CD4-positive, alpha-beta memory T cell (primary cell): ENCODE measurements at regions not wholly inside any gene's neighbourhood (a gene's known extent, or its start where the extent isn't known, plus 50 kb on each side); places are given as distances from the start of the nearest gene placed in this dataset.

Source experiments
- CTCF ChIA-PET: fragments of 350-600 bp; sonication (Branson Sonifier 250); formaldehyde crosslinking; loops from one replicate; lab custom pipeline; 2021; ENCODE audit warnings: inconsistent platforms; ENCODE audit not compliant: partially characterized antibody; lab: Charles Lee
- POLR2A ChIA-PET: fragments of 350-600 bp; sonication (Branson Sonifier 250); formaldehyde crosslinking; loops from one replicate; lab custom pipeline; 2021; ENCODE audit not compliant: partially characterized antibody; lab: Charles Lee
- DNase-seq, 5 donors: peaks; one replicate each; pipeline versions ENCODE4 v3.0.0 to v3.0.0-alpha.2; 2020 to 2022; ENCODE audit warnings: mixed read lengths in 1 of 5
- H3K27ac ChIP-seq: one replicate; pipeline ENCODE4 v1.7.0; 2013; ENCODE audit warnings: low read depth, low read length
- H3K27me3 ChIP-seq: 2 replicates; pipeline ENCODE4 v1.7.0; 2013; ENCODE audit warnings: mild to moderate bottlenecking, low read length, moderate library complexity; ENCODE audit not compliant: insufficient read depth
- H3K36me3 ChIP-seq: 2 replicates; pipeline ENCODE4 v1.7.0; 2013; ENCODE audit warnings: mild to moderate bottlenecking, low read length, moderate library complexity; ENCODE audit not compliant: insufficient read depth
- H3K4me1 ChIP-seq: 2 replicates; pipeline ENCODE4 v1.7.0; 2013; ENCODE audit warnings: mild to moderate bottlenecking, low read length, moderate library complexity; ENCODE audit not compliant: insufficient read depth
- H3K4me3 ChIP-seq, 2 donors: one replicate each; pipeline ENCODE4 v1.7.0; 2013; ENCODE audit warnings: low read length in 2 of 2, mild to moderate bottlenecking in 1 of 2
- H3K9me3 ChIP-seq, 2 donors: one replicate each; pipeline ENCODE4 v1.7.0; 2013; ENCODE audit warnings: low read length in 2 of 2, control low read depth in 1 of 2; ENCODE audit not compliant: control insufficient read depth in 1 of 2
- H3K27ac Mint-ChIP-seq, 7 donors: one replicate each; pipeline ENCODE4 v1.8.0; 2020 to 2021; ENCODE audit warnings: mixed read lengths in 7 of 7, mild to moderate bottlenecking in 6 of 7, inconsistent platforms in 3 of 7, moderate library complexity in 3 of 7
- H3K27me3 Mint-ChIP-seq, 2 donors: one replicate each; pipeline ENCODE4 v1.8.0; 2020 to 2021; ENCODE audit warnings: mixed read lengths in 2 of 2
- H3K36me3 Mint-ChIP-seq, 2 donors: one replicate each; pipeline ENCODE4 v1.8.0; 2020 to 2021; ENCODE audit warnings: mixed read lengths in 2 of 2, inconsistent platforms in 1 of 2, mild to moderate bottlenecking in 1 of 2
- H3K4me1 Mint-ChIP-seq, 4 donors: one replicate each; pipeline ENCODE4 v1.8.0; 2020 to 2021; ENCODE audit warnings: mixed read lengths in 4 of 4, mild to moderate bottlenecking in 1 of 4
- H3K4me3 Mint-ChIP-seq, 8 donors: one replicate each; pipeline ENCODE4 v1.8.0; 2020 to 2021; ENCODE audit warnings: mixed read lengths in 8 of 8, mild to moderate bottlenecking in 7 of 8, moderate library complexity in 6 of 8, inconsistent platforms in 3 of 8
- H3K9me3 Mint-ChIP-seq, 8 donors: one replicate each; pipeline ENCODE4 v1.8.0; 2020 to 2021; ENCODE audit warnings: mixed read lengths in 8 of 8, mild to moderate bottlenecking in 5 of 8, inconsistent platforms in 3 of 8, moderate library complexity in 1 of 8
- intact Hi-C: fragments of 100-400 bp; cut with micrococcal nuclease; formaldehyde crosslinking; loops from one replicate; pipeline ENCODE4 v1.15.1; 2023

- DNase-seq, result no peak
- Mint-ChIP-seq H3K4me1 (no peaks in the 10 kb centered on the region), H3K27me3 (no peaks in the 10 kb centered on the region), H3K36me3 (no peaks in the 10 kb centered on the region), H3K27ac (no peak overlapping the region), H3K4me3 (no peak overlapping the region), H3K9me3 (peaks cover 0 to 4% (median 1%) of the 10 kb centered on the region in 8 donors)
- ChIA-PET POLR2A (no interaction called here), CTCF (no interaction called here)
- Histone ChIP-seq H3K27me3 (no peaks in the 10 kb centered on the region), H3K9me3 (no peaks in the 10 kb centered on the region), H3K4me1 (no peaks in the 10 kb centered on the region), H3K36me3 (no peaks in the 10 kb centered on the region), H3K27ac (no peak overlapping the region), H3K4me3 (no peak overlapping the region)
- intact Hi-C loops, result no loop called here
Observed at GRCh38 chr4:111798840-111799239, 346.4 kb upstream of the FAM241A start.

- no peaks in the 10 kb centered on the region for H3K36me3 ChIP-seq
- Mint-ChIP-seq H3K4me3 (no peak overlapping the region), H3K4me1 (no peaks in the 10 kb centered on the region), H3K9me3 (peaks cover 0 to 4% (median 1%) of the 10 kb centered on the region in 8 donors), H3K27ac (no peak overlapping the region), H3K27me3 (no peaks in the 10 kb centered on the region), H3K36me3 (no peaks in the 10 kb centered on the region)
- POLR2A ChIA-PET, result no interaction called here
- CTCF ChIA-PET, result no interaction called here
- no peak for DNase-seq
- H3K4me3 ChIP-seq, result no peak overlapping the region
- intact Hi-C loops, result no loop called here
- no peaks in the 10 kb centered on the region for H3K9me3 ChIP-seq
- H3K27me3 ChIP-seq, result no peaks in the 10 kb centered on the region
- no peaks in the 10 kb centered on the region for H3K4me1 ChIP-seq
- H3K27ac ChIP-seq, result no peak overlapping the region
Observed at GRCh38 chr4:111800551-111800950, 344.7 kb upstream of the FAM241A start.

GRCh38 chr4:111802191-111802590 is 343.1 kb upstream of the FAM241A start:
- no peaks in the 10 kb centered on the region for H3K36me3 Mint-ChIP-seq
- no peak for DNase-seq
- Histone ChIP-seq H3K27me3 (no peaks in the 10 kb centered on the region), H3K9me3 (no peaks in the 10 kb centered on the region), H3K36me3 (no peaks in the 10 kb centered on the region), H3K4me1 (no peaks in the 10 kb centered on the region), H3K4me3 (no peak overlapping the region), H3K27ac (no peak overlapping the region)
- ChIA-PET POLR2A (no interaction called here), CTCF (no interaction called here)
- no peak overlapping the region for H3K27ac Mint-ChIP-seq
- no peak overlapping the region for H3K4me3 Mint-ChIP-seq
- intact Hi-C loops, result no loop called here
- peaks cover 0 to 5% (median 3%) of the 10 kb centered on the region in 8 donors for H3K9me3 Mint-ChIP-seq
- H3K4me1 Mint-ChIP-seq, result no peaks in the 10 kb centered on the region
- no peaks in the 10 kb centered on the region for H3K27me3 Mint-ChIP-seq

GRCh38 chr4:111806331-111806730 is 338.9 kb upstream of the FAM241A start:
- CTCF ChIA-PET, result no interaction called here
- intact Hi-C loops, result no loop called here
- POLR2A ChIA-PET, result no interaction called here

GRCh38 chr4:111807576-111807975 is 337.7 kb upstream of the FAM241A start:
- H3K36me3 ChIP-seq, result no peaks in the 10 kb centered on the region
- no peak overlapping the region for H3K4me3 Mint-ChIP-seq
- no peaks in the 10 kb centered on the region for H3K4me1 ChIP-seq
- ChIA-PET CTCF (no interaction called here), POLR2A (no interaction called here)
- H3K27ac ChIP-seq, result no peak overlapping the region
- H3K4me1 Mint-ChIP-seq, result no peaks in the 10 kb centered on the region
- H3K36me3 Mint-ChIP-seq, result no peaks in the 10 kb centered on the region
- H3K4me3 ChIP-seq, result no peak overlapping the region
- DNase-seq, result no peak
- no peak overlapping the region for H3K27ac Mint-ChIP-seq
- peaks cover 0 to 6% (median 3%) of the 10 kb centered on the region in 8 donors for H3K9me3 Mint-ChIP-seq
- H3K27me3 Mint-ChIP-seq, result no peaks in the 10 kb centered on the region
- H3K9me3 ChIP-seq, result no peaks in the 10 kb centered on the region
- intact Hi-C loops, result no loop called here
- H3K27me3 ChIP-seq, result no peaks in the 10 kb centered on the region

More at GRCh38 chr4:111806331-111806730, 338.9 kb upstream of the FAM241A start:
- Histone ChIP-seq H3K9me3 (no peaks in the 10 kb centered on the region), H3K27ac (no peak overlapping the region), H3K4me3 (no peak overlapping the region), H3K27me3 (no peaks in the 10 kb centered on the region), H3K4me1 (no peaks in the 10 kb centered on the region), H3K36me3 (no peaks in the 10 kb centered on the region)
- H3K36me3 Mint-ChIP-seq, result no peaks in the 10 kb centered on the region
- no peaks in the 10 kb centered on the region for H3K4me1 Mint-ChIP-seq
- H3K9me3 Mint-ChIP-seq, result peaks cover 0 to 6% (median 2%) of the 10 kb centered on the region in 8 donors
- no peaks in the 10 kb centered on the region for H3K27me3 Mint-ChIP-seq
- no peak for DNase-seq
- no peak overlapping the region for H3K4me3 Mint-ChIP-seq
- no peak overlapping the region for H3K27ac Mint-ChIP-seq

GRCh38 chr4:111808174-111808573 is 337.1 kb upstream of the FAM241A start:
- H3K9me3 ChIP-seq, result no peaks in the 10 kb centered on the region
- H3K27me3 Mint-ChIP-seq, result no peaks in the 10 kb centered on the region
- no peak overlapping the region for H3K27ac Mint-ChIP-seq
- H3K36me3 ChIP-seq, result no peaks in the 10 kb centered on the region
- peaks cover 0 to 6% (median 3%) of the 10 kb centered on the region in 8 donors for H3K9me3 Mint-ChIP-seq
- CTCF ChIA-PET, result no interaction called here
- H3K27ac ChIP-seq, result no peak overlapping the region
- intact Hi-C loops, result no loop called here
- POLR2A ChIA-PET, result no interaction called here
- no peaks in the 10 kb centered on the region for H3K4me1 ChIP-seq
- H3K4me3 Mint-ChIP-seq, result no peak overlapping the region
- no peak overlapping the region for H3K4me3 ChIP-seq
- no peaks in the 10 kb centered on the region for H3K4me1 Mint-ChIP-seq
- no peak for DNase-seq
- H3K36me3 Mint-ChIP-seq, result no peaks in the 10 kb centered on the region
- no peaks in the 10 kb centered on the region for H3K27me3 ChIP-seq

- no peaks in the 10 kb centered on the region for H3K27me3 ChIP-seq
- Mint-ChIP-seq H3K4me1 (no peaks in the 10 kb centered on the region), H3K4me3 (no peak overlapping the region), H3K27me3 (no peaks in the 10 kb centered on the region), H3K27ac (no peak overlapping the region), H3K36me3 (no peaks in the 10 kb centered on the region), H3K9me3 (peaks cover 0 to 10% (median 4%) of the 10 kb centered on the region in 8 donors)
- DNase-seq, result no peak
- CTCF ChIA-PET, result no interaction called here
- POLR2A ChIA-PET, result no interaction called here
- no peaks in the 10 kb centered on the region for H3K4me1 ChIP-seq
- intact Hi-C loops, result no loop called here
- no peak overlapping the region for H3K27ac ChIP-seq
- H3K4me3 ChIP-seq, result no peak overlapping the region
- H3K36me3 ChIP-seq, result no peaks in the 10 kb centered on the region
- no peaks in the 10 kb centered on the region for H3K9me3 ChIP-seq
Observed at GRCh38 chr4:111811661-111812060, 333.6 kb upstream of the FAM241A start.

GRCh38 chr4:111812114-111812513 is 333.1 kb upstream of the FAM241A start:
- intact Hi-C loops, result no loop called here
- Histone ChIP-seq H3K9me3 (no peaks in the 10 kb centered on the region), H3K27me3 (no peaks in the 10 kb centered on the region), H3K4me1 (no peaks in the 10 kb centered on the region), H3K36me3 (no peaks in the 10 kb centered on the region), H3K27ac (no peak overlapping the region), H3K4me3 (no peak overlapping the region)
- POLR2A ChIA-PET, result no interaction called here
- H3K36me3 Mint-ChIP-seq, result no peaks in the 10 kb centered on the region
- CTCF ChIA-PET, result no interaction called here
- no peak overlapping the region for H3K4me3 Mint-ChIP-seq
- H3K27ac Mint-ChIP-seq, result no peak overlapping the region
- H3K27me3 Mint-ChIP-seq, result no peaks in the 10 kb centered on the region
- DNase-seq, result no peak
- H3K4me1 Mint-ChIP-seq, result no peaks in the 10 kb centered on the region
- peaks cover 0 to 7% (median 3%) of the 10 kb centered on the region in 8 donors for H3K9me3 Mint-ChIP-seq
